HG03354 (cell line): ENCODE measurements at regions not wholly inside any gene's neighbourhood (a gene's known extent, or its start where the extent isn't known, plus 50 kb on each side); places are given as distances from the start of the nearest gene placed in this dataset.
"Not testable (repeated sequence)": the region's sequence is repeated elsewhere in the genome, so short reads cannot be mapped to it uniquely, and the experiment has no call there.

Experiments used
- ATAC-seq: cut with Tn5 transposase; IDR thresholded peaks from one replicate; pipeline ENCODE4 v1.9.1; 2021; ENCODE audit warnings: mild to moderate bottlenecking; ENCODE audit not compliant: unreplicated experiment, poor library complexity, severe bottlenecking

GRCh38 chr10:6788231-6788630 is 208.2 kb upstream of the PRKCQ start:
- ATAC-seq = no peak

- no peak for ATAC-seq
Measured at GRCh38 chr10:6787718-6788117, 207.6 kb upstream of the PRKCQ start.

- no peak for ATAC-seq
Measured at GRCh38 chr10:6787091-6787490, 207.0 kb upstream of the PRKCQ start.

- no peak for ATAC-seq
Measured at GRCh38 chr10:6786579-6787031, 206.5 kb upstream of the PRKCQ start.

- ATAC-seq = not testable (repeated sequence)
Measured at GRCh38 chr10:6784429-6784828, 204.4 kb upstream of the PRKCQ start.

- ATAC-seq = no peak
Measured at GRCh38 chr10:6783471-6783870, 203.4 kb upstream of the PRKCQ start.

DNA sequence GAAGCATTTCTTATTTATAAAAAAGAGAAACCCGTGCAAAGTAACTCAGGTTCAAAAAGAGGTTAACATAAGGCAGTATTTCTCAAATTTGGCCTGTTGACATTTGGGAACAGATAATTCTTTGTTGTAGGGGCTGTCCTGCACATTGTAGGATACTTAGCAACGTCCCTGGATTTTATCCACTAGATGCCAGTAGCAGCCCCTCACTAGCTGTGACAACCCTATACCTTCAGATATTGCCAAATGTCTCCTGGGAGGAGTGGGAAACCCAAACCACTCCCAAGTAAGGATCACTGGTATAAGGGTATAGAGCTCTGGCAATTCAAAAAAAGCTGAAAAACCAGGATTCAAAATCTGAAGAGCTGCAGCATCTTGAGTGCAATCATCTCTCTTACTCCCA is 202.3 kb upstream of the PRKCQ start:
- ATAC-seq = no peak

- peak; percentile 73 for ATAC-seq
Measured at GRCh38 chr10:6781133-6781770, 201.2 kb upstream of the PRKCQ start.

DNA sequence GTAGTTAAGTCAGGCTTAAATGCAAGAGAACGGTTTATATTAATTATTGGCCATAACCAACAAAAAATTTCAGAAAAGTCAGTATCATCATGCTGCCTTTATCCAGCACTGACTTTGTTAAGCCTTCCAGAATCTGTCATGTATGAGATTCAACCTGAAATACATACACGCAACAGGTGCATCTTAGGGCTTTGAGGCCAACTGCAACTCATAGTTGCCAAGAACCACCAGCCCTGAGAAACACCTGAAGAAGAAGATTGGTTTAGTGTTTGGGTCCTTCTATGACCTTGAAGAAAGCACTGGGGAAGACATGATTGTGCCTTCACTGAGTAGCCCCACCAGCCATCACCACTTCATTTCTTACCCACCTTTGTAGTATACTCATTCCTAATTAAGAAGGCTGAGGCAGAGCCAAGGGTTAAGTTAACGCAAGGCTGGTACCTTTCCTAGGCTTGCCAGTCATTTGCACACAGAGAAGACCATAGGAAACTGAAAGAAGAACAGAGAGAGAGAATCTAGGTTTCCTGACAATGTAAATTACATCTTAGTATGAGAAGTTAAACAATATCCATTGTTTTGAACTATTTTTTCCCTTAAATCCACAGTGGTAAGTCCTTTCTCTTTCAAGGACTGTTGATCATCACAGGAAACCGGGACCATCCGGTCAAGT is 200.1 kb upstream of the PRKCQ start:
- peak; percentile 57 for ATAC-seq

GRCh38 chr10:6778992-6779701 is 199.1 kb upstream of the PRKCQ start:
- no peak for ATAC-seq

GRCh38 chr10:6776170-6776569 is 196.1 kb upstream of the PRKCQ start:
- ATAC-seq = no peak

- ATAC-seq = no peak
Measured at GRCh38 chr10:6774406-6774805, 194.3 kb upstream of the PRKCQ start.

DNA sequence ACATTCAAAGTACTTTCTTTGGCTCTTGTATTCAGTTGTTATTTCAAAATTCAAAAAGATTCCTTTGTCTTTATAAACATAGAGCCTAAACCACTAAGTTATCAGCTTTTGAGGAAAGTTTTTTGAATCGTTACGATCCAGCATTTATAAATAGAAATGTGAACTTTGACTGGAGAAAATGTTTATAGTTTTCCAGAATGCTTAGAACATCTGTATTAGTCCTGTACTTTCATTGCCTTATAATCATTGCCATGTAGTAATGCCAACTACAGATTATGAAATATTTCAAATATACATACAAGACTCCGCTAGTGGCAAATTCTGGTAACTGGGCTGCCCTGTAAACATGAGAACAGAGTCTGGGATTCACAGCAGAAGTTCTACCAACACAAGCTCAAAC is 191.3 kb upstream of the PRKCQ start:
- no peak for ATAC-seq

DNA sequence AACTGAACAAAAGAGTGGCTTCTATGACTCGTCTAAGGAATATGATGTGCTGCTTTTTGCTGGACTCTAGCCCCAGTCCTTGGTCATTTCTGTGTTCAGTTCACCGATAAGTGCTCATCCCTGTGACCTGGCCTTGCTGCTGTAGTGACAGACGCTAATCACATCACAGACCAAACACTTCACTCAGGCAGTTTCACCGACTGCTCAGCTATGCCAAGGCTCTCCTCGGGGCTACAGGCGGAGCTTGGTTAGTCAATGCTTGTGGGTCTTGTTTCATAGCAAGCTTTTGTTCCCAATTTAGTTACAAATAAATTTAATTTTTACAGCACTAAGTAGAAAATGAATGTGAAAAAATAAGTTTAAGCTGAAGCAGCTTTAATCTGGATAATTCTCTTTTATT is 190.8 kb upstream of the PRKCQ start:
- ATAC-seq = no peak

- ATAC-seq = no peak
Measured at GRCh38 chr10:6769704-6770417, 189.8 kb upstream of the PRKCQ start.

- no peak for ATAC-seq
Measured at GRCh38 chr10:6766131-6766801, 186.2 kb upstream of the PRKCQ start.

GRCh38 chr10:6763423-6763822 is 183.3 kb upstream of the PRKCQ start:
- no peak for ATAC-seq

DNA sequence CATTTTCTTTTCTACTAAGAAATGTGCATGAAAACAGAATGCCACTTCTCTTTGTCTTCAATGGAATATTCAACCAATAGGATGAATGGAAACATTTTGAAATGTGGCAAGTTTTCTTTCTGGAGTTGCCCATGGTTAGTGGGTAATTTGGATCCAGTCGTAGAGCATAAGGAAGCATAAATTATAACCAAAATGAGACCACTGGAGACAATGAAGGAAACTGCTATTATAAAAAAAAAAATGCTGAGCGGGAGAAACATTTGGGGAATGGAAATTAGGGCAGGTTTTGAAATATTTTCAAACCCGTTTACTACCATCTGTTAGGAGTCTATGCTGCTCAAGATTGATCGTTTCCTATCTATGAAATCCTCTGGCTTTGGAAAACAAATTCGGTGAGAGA is 182.9 kb upstream of the PRKCQ start:
- ATAC-seq = no peak

GRCh38 chr10:6759961-6760360 is 179.9 kb upstream of the PRKCQ start:
- ATAC-seq = no peak

GRCh38 chr10:6757158-6757557 is 177.1 kb upstream of the PRKCQ start:
- peak; percentile 46 for ATAC-seq
